GM12878 (cell line): ENCODE measurements at regions not wholly inside any gene's neighbourhood (a gene's known extent, or its start where the extent isn't known, plus 50 kb on each side); places are given as distances from the start of the nearest gene placed in this dataset.

Source experiments
- EED ChIP-seq: sonication (generic); IDR thresholded peaks from 2 replicates; pipeline ENCODE4 v1.6.1; 2016; ENCODE audit warnings: antibody characterized with exemption, low read depth
- EGR1 ChIP-seq, 2 experiments: IDR thresholded peaks; 1 replicate in 1 of 2; 2 replicates in 1 of 2; pipeline ENCODE4 v1.6.1; 2011 to 2012; ENCODE audit warnings: low read depth in 2 of 2, low read length in 2 of 2, borderline replicate concordance in 1 of 2, mild to moderate bottlenecking in 1 of 2, moderate library complexity in 1 of 2
- IKZF1 ChIP-seq: fragments of 450-650 bp; conservative IDR thresholded peaks from 2 replicates; pipeline ENCODE4 v1.6.1; 2017; ENCODE audit warnings: antibody characterized with exemption, mild to moderate bottlenecking
- MXI1 ChIP-seq: fragments of 150-350 bp; IDR thresholded peaks from 2 replicates; pipeline ENCODE4 v1.6.1; 2011; ENCODE audit warnings: low read depth, mild to moderate bottlenecking, inconsistent platforms, low read length, improper control_type of control experiment
- NFYA ChIP-seq: IDR thresholded peaks from 2 replicates; pipeline ENCODE4 v1.6.1; 2011; ENCODE audit warnings: low read depth, mild to moderate bottlenecking, low read length, improper control_type of control experiment, borderline replicate concordance
- NR2C2 ChIP-seq: IDR thresholded peaks from 2 replicates; pipeline ENCODE4 v1.6.1; 2011; ENCODE audit warnings: borderline replicate concordance, low read depth; ENCODE audit not compliant: control insufficient read depth, insufficient read length
- PBX3 ChIP-seq: IDR thresholded peaks from 2 replicates; pipeline ENCODE4 v1.6.1; 2011; ENCODE audit warnings: mild to moderate bottlenecking, low read depth, low read length, moderate library complexity; ENCODE audit not compliant: insufficient replicate concordance
- POLR2A ChIP-seq: IDR thresholded peaks from 2 replicates; pipeline ENCODE4 v1.6.1; 2011; ENCODE audit warnings: low read depth, mild to moderate bottlenecking, low read length
- SREBF2 ChIP-seq: IDR thresholded peaks from 2 replicates; pipeline ENCODE4 v1.6.1; 2012; ENCODE audit warnings: mild to moderate bottlenecking, low read length
- TAF1 ChIP-seq: IDR thresholded peaks from 2 replicates; pipeline ENCODE4 v1.6.1; 2011; ENCODE audit warnings: mild to moderate bottlenecking, low read depth, low read length, borderline replicate concordance
- TF ChIP-seq, protein P1 (sequence below): fragments of 450-650 bp; IDR thresholded peaks from 2 replicates; pipeline ENCODE4 v1.6.1; 2017; ENCODE audit warnings: mild to moderate bottlenecking, moderate library complexity
- TF ChIP-seq, protein P2 (sequence below), 3 experiments: IDR thresholded peaks in 2 of 3; conservative IDR thresholded peaks in 1 of 3; 2 replicates each; pipeline ENCODE4 v1.5.1; 2011; ENCODE audit warnings: low read depth in 3 of 3, low read length in 3 of 3, mild to moderate bottlenecking in 3 of 3, control low read depth in 2 of 3, moderate library complexity in 2 of 3, inconsistent platforms in 1 of 3, mixed read lengths in 1 of 3; ENCODE audit not compliant: control insufficient read depth in 2 of 3, insufficient read depth in 1 of 3; ENCODE audit errors: extremely low read depth in 1 of 3
- TF ChIP-seq, protein P3 (sequence below): fragments of 450-650 bp; formaldehyde crosslinking; IDR thresholded peaks from 2 replicates; pipeline ENCODE4 v1.4.0; 2022; ENCODE audit warnings: mild to moderate bottlenecking, moderate library complexity
- TF ChIP-seq, protein P4 (sequence below): fragments of 150-350 bp; IDR thresholded peaks from 2 replicates; pipeline ENCODE4 v1.6.1; 2016; ENCODE audit warnings: low read depth, low read length

GRCh38 chr13:73583331-73583730 lies 524.5 kb downstream of the KLF5 start:
- TF ChIP-seq NFYA (no peak), NR2C2 (no peak), EED (no peak), PBX3 (no peak), POLR2A (no peak), EGR1 (IDR thresholded peaks at IDR 0.05; ENCODE audit: borderline replicate concordance in 1 of 2, low read depth in 2 of 2, low read length in 2 of 2) (no peak), SREBF2 (no peak), MXI1 (no peak), IKZF1 (no peak), TAF1 (no peak)
- TF ChIP-seq, protein P1, sequence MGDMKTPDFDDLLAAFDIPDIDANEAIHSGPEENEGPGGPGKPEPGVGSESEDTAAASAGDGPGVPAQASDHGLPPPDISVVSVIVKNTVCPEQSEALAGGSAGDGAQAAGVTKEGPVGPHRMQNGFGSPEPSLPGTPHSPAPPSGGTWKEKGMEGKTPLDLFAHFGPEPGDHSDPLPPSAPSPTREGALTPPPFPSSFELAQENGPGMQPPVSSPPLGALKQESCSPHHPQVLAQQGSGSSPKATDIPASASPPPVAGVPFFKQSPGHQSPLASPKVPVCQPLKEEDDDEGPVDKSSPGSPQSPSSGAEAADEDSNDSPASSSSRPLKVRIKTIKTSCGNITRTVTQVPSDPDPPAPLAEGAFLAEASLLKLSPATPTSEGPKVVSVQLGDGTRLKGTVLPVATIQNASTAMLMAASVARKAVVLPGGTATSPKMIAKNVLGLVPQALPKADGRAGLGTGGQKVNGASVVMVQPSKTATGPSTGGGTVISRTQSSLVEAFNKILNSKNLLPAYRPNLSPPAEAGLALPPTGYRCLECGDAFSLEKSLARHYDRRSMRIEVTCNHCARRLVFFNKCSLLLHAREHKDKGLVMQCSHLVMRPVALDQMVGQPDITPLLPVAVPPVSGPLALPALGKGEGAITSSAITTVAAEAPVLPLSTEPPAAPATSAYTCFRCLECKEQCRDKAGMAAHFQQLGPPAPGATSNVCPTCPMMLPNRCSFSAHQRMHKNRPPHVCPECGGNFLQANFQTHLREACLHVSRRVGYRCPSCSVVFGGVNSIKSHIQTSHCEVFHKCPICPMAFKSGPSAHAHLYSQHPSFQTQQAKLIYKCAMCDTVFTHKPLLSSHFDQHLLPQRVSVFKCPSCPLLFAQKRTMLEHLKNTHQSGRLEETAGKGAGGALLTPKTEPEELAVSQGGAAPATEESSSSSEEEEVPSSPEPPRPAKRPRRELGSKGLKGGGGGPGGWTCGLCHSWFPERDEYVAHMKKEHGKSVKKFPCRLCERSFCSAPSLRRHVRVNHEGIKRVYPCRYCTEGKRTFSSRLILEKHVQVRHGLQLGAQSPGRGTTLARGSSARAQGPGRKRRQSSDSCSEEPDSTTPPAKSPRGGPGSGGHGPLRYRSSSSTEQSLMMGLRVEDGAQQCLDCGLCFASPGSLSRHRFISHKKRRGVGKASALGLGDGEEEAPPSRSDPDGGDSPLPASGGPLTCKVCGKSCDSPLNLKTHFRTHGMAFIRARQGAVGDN: no peak
- TF ChIP-seq, protein P2, sequence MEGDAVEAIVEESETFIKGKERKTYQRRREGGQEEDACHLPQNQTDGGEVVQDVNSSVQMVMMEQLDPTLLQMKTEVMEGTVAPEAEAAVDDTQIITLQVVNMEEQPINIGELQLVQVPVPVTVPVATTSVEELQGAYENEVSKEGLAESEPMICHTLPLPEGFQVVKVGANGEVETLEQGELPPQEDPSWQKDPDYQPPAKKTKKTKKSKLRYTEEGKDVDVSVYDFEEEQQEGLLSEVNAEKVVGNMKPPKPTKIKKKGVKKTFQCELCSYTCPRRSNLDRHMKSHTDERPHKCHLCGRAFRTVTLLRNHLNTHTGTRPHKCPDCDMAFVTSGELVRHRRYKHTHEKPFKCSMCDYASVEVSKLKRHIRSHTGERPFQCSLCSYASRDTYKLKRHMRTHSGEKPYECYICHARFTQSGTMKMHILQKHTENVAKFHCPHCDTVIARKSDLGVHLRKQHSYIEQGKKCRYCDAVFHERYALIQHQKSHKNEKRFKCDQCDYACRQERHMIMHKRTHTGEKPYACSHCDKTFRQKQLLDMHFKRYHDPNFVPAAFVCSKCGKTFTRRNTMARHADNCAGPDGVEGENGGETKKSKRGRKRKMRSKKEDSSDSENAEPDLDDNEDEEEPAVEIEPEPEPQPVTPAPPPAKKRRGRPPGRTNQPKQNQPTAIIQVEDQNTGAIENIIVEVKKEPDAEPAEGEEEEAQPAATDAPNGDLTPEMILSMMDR (IDR thresholded peaks at IDR 0.05 in 2 of 3, conservative IDR thresholded peaks at IDR 0.05 in 1 of 3; ENCODE audit: control insufficient read depth in 2 of 3, extremely low read depth in 1 of 3, insufficient read depth in 1 of 3, low read depth in 3 of 3, low read length in 3 of 3): no peak
- TF ChIP-seq, protein P3, sequence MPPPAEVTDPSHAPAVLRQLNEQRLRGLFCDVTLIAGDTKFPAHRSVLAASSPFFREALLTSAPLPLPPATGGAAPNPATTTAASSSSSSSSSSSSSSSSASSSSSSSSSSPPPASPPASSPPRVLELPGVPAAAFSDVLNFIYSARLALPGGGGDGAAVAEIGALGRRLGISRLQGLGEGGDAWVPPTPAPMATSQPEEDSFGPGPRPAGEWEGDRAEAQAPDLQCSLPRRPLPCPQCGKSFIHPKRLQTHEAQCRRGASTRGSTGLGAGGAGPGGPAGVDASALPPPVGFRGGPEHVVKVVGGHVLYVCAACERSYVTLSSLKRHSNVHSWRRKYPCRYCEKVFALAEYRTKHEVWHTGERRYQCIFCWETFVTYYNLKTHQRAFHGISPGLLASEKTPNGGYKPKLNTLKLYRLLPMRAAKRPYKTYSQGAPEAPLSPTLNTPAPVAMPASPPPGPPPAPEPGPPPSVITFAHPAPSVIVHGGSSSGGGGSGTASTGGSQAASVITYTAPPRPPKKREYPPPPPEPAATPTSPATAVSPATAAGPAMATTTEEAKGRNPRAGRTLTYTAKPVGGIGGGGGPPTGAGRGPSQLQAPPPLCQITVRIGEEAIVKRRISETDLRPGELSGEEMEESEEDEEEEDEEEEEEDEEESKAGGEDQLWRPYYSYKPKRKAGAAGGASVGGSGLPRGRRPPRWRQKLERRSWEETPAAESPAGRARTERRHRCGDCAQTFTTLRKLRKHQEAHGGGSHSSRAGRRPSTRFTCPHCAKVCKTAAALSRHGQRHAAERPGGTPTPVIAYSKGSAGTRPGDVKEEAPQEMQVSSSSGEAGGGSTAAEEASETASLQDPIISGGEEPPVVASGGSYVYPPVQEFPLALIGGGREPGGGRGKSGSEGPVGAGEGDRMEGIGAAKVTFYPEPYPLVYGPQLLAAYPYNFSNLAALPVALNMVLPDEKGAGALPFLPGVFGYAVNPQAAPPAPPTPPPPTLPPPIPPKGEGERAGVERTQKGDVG: no peak
- TF ChIP-seq, protein P4, sequence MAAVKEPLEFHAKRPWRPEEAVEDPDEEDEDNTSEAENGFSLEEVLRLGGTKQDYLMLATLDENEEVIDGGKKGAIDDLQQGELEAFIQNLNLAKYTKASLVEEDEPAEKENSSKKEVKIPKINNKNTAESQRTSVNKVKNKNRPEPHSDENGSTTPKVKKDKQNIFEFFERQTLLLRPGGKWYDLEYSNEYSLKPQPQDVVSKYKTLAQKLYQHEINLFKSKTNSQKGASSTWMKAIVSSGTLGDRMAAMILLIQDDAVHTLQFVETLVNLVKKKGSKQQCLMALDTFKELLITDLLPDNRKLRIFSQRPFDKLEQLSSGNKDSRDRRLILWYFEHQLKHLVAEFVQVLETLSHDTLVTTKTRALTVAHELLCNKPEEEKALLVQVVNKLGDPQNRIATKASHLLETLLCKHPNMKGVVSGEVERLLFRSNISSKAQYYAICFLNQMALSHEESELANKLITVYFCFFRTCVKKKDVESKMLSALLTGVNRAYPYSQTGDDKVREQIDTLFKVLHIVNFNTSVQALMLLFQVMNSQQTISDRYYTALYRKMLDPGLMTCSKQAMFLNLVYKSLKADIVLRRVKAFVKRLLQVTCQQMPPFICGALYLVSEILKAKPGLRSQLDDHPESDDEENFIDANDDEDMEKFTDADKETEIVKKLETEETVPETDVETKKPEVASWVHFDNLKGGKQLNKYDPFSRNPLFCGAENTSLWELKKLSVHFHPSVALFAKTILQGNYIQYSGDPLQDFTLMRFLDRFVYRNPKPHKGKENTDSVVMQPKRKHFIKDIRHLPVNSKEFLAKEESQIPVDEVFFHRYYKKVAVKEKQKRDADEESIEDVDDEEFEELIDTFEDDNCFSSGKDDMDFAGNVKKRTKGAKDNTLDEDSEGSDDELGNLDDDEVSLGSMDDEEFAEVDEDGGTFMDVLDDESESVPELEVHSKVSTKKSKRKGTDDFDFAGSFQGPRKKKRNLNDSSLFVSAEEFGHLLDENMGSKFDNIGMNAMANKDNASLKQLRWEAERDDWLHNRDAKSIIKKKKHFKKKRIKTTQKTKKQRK: no peak
